HG02571 (cell line): ENCODE measurements at regions not wholly inside any gene's neighbourhood (a gene's known extent, or its start where the extent isn't known, plus 50 kb on each side); places are given as distances from the start of the nearest gene placed in this dataset.
"Not testable (repeated sequence)": the region's sequence is repeated elsewhere in the genome, so short reads cannot be mapped to it uniquely, and the experiment has no call there.

Source experiments
- ATAC-seq: cut with Tn5 transposase; IDR thresholded peaks from one replicate; pipeline ENCODE4 v1.9.1; 2021; ENCODE audit warnings: mild to moderate bottlenecking, moderate library complexity; ENCODE audit not compliant: unreplicated experiment

DNA sequence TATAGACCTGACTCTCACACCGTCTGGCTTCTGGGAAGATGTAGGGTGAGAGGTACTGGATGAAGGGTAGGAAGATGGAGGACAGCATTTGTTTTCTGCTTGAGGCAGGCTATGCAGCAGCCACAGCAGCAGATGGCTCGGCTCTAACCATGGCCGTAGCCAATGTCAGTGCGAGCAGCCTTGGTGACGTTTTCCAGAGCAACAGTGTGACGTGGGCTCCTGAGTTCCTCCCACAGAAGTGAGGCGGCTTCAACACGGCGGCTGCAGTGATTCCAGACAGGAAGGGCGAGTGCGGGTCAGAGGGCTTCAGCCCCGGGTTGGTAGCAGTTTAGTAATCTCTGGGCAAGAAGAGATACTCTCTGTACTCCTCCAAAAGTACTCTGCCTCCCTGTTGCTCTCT is 133.0 kb upstream of the MYT1L start:
- no peak for ATAC-seq

DNA sequence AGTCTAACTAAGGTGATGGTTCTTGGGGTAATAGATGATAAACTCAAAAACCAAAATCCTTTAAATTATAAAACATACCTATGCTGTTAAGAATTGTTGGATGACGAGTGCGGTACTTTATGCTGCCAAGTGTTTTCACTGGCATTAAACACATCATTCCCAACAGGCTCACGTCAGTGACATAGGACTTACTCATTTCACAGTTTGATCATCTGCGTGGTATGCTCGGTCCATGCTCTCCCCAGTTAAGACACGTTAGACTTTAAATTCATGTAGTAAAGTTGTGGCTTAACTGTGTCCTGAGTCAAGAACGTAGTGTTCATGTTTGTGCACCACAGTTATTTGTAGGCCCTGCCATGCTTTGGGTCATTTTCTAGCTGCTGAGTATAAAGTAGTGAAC is 125.6 kb upstream of the MYT1L start:
- ATAC-seq, result no peak

DNA sequence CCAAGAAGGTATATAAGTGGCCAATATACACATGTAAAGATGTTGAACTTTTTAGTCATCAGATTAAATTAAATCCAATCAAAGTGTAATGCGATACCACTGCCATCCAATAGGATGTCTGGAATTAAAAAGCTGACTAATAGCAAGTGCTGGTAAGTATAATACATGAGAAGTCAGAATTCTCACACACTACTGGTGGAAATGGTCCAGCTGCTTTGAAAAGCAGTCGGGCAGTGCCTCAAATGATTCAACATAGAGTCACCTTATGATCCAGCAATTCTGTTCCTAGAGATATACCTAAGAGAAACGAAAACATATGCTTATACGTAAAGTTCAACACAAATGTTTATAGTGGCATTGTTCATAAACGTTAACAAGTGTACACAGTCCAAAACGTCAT is 124.1 kb upstream of the MYT1L start:
- ATAC-seq, result no peak

DNA sequence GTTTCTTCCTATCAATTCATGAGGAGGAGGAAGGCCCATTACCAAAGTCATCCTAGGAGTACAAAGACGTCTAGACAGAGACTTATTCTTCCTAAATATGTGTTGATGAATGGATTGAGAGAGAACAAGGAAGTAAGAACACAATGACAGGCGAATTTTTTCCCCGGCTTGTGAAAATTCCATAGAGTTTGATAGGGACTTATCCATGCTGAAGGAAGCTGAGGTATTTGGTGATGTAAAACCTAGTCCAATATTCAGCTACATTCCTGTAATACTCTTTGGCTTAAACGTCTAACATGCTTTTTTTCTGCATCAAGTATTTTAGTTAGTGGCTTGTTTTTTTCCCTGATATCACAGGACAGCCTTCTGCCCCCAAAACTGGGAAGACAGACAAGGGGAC is 121.9 kb upstream of the MYT1L start:
- no peak for ATAC-seq

DNA sequence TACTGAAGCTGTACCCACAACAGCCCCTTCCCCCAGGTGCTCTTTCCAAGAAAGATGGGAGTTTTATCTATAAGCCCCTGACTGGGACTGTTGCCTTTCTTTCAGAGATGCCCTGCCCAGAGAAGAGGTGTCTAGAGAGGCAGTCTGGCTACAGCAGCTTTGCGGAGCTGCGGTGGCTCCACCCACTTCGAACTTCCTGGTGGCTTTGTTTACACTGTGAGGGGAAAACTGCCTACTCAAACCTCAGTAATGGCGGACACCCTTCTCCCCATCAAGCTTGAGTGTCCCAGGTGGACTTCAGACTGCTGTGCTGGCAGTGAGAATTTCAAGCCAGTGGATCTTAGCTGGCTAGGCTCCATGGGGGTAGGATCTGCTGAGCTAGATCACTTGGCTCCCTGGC is 120.2 kb upstream of the MYT1L start:
- ATAC-seq, result not testable (repeated sequence)

DNA sequence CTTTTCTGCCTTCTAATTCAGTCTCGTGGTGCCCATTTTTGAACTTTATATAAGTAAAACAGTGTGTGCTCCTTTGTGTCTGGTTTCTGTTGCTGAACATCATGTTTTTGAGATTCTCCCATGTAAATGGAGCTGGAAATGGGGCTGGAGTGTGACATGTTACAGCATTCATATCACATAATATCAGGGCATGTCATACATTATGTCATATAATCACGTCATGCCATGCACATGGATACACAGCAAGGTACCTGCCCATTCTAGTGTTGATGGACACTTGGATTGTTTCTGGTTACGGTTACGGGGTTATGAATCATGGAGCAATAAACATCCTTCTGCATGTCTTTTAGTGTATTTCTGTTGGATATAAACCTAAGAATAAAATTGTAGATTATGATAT is 117.1 kb upstream of the MYT1L start:
- ATAC-seq, result no peak

DNA sequence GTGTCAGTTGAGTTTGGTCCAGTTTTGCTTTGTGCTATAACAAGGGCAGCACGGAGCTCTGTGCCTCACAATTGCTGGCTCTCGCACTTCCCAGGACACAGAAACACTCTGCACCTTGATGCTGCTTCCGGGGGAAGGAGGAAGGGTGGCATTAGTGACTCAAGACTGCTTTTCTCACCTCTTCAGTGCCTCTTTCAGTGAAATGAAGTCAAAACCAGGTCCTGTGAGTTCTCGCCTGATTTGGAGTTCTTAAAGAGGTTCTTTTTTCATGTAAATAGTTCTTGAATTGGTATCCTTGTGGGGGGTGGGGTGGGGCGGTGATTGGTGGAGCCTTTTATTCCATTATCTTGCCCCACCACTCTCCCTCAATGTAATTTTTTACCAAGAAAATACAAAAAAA is 91.5 kb upstream of the MYT1L start:
- no peak for ATAC-seq

DNA sequence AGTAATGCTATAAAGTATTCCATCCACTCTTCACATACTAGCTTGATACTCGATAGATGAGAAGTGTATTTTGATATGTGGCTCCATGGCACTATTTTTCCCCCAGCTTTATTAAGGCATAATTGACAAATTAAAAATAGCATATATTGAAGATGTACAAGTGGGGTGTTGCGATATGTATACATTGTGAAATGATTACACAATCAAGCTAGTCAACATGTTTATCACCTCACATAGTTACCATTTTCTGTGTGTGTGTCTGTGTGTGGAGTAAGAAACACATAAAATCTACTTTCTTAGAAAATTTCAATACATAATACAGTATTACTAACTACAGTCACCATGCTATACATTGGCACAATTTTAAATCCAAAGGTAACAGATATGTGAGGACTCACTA is 82.5 kb upstream of the MYT1L start:
- ATAC-seq, result no peak

DNA sequence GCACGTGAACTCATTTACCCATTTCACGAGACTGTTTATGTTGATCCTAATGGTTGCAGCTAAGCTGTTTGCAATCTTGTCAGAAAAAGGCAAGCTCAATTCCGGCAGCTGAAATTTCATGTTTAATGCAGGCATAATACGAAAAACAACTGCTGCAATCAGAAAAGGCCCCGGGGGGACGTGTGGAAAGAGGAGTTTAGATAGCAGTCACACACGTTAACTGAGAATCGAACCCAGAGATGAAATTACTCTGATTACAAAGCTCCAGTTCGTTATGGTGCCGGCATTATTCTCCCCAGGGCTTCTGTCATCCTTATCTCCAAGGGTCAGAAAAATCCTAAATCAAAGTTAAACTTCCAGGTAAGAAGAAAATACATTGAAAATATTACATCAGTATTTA is 79.9 kb upstream of the MYT1L start:
- ATAC-seq, result no peak

DNA sequence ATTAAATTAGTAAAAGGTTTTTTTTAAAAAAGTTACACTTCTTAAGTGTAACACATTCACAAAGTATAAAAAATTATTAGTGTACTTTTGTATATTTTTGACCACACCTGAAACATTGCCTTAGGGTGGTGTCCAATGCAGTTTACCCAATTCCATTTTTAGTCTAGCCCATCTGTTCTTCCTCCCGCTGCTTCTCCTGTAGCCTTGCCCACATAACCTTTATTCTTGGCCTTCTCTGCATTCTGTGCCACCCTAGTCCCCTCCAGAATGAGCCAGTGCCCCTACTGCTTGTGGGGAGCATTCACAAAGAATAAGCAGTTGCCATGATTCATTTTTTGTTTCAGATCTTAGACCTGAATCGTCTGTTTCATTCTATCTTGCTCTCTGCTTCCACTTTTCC is 78.4 kb upstream of the MYT1L start:
- ATAC-seq, result no peak

DNA sequence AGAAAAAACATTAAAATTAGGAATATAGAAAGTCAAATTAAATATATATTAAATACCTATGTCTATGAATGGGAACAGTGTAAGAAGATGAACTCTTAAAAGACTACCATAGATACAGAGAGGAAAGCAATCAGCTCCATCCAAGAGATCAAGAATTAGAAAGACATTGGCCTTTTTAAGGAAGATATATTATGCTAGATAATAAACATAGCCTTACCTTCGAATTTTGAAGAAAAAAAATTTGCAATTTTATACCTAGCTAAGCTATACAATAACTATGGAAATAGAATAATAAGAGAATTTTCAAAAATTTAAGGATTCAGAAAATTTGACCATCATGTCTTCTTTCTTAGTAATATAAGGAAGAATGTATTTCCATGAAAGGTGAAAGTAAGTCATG is 74.7 kb upstream of the MYT1L start:
- no peak for ATAC-seq

DNA sequence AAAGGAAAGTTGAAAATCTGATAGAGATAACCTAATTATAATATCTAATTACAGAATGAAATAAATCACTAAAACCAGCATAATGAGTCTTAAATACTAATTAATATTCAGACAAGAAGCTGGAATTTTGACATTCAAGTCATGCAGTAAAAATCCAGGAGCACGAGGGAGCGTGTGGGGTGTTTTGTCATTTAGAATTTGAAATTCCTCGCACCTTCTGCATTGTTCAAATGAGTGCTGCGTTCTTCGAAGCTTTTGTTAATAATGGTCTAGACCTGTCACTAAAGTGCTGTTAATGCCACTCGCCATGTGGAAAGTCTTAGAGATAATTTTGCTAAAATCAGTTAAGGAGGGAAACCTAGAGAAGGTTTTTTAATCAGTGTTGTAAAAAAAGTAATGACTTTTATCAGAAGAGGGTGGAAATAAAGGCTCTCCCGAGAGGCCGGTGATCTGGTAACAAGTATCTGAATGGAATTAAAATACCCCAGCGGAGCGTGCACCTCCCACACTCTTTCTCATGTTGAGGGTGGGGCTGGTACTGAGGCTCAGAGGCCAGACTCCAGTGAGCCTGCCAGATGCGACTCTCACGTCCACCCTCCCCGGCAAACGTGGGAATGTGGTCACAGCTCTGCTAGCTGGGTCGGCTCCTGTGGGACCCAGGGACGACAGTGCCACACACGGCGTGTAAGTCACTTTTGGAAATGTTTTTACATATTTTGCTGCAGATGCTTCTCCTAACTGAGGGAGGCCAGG is 69.4 kb upstream of the MYT1L start:
- no peak for ATAC-seq

DNA sequence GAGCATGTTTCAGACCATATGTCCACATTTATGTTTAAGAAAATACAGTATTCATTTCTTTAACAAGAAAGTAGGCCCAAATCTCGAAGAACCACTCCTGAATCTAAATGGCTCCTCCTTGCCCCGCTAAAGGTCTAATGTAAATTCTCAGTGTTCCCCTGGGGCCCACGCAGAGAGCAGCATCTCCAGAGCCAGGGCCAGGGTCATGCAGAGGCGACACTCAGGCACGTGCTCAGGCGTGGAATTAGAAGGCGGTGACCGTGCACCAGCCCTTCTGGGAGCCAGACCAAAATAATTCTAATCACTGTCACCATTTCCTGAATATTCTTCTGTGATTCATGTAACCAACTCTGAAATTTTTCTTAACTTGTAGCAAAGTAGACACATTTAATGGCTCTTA is 68.3 kb upstream of the MYT1L start:
- ATAC-seq, result no peak

DNA sequence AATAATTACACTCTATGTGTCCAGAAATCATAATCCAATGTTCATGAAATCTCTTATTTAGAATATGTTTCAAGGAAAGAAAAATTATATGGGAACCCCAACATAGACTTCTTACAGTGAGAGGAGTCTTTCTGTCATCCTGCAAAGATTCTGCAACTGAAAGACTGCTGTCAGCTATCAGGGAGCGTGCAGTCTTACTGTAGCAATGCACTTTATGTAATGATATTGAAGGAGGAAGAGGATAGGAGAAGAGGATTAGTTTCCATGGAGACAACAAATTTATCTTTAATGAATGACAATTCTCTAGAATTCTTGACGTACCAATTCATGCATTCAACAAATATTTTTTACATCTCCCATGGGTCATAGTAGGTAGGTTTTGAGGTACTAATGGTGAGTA is 61.3 kb upstream of the MYT1L start:
- ATAC-seq, result no peak

DNA sequence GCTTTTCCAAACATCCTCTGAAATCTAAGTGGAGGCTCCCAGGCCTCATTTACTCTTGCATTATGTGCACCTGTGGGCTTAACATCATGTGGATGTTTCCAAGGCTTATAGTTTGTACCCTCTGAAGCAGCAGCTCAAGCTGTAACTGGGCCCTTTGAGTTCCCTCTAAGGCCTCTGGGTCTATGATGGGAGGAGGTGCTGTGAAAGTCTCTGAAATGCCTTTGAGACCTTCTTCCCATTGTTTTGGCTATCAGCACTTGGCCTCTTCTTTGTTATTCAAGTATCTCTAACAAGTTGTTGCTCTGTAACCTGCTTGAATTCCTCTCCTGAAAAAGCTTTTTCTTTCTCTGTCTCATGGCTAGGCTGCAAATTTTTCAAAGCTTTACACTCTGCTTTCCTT is 58.1 kb upstream of the MYT1L start:
- no peak for ATAC-seq
